Tibial nerve (tissue), 4 donors: ENCODE measurements at regions not wholly inside any gene's neighbourhood (a gene's known extent, or its start where the extent isn't known, plus 50 kb on each side); places are given as distances from the start of the nearest gene placed in this dataset.

ENCODE experiments used
- DNase-seq, 2 donors: peaks; one replicate each; pipeline ENCODE4 v3.0.0-alpha.2; 2019; ENCODE audit warnings: low spot score in 2 of 2
- H3K27ac ChIP-seq, 4 donors: fragments of 200-600 bp; sonication (generic) in 3 of 4; one replicate each; pipeline ENCODE4 v1.5.1; 2017 to 2019; ENCODE audit warnings: mild to moderate bottlenecking in 1 of 4
- H3K27me3 ChIP-seq, 2 donors: fragments of 200-600 bp; sonication (generic) in 1 of 2; one replicate each; pipeline versions ENCODE4 v1.5.1 to v1.6.0; 2017 to 2019
- H3K36me3 ChIP-seq, 3 donors: fragments of 200-600 bp; sonication (generic); one replicate each; pipeline ENCODE4 v1.5.1; 2018 to 2019
- H3K4me1 ChIP-seq, 4 donors: fragments of 200-600 bp; sonication (generic) in 3 of 4; one replicate each; pipeline ENCODE4 v1.5.1; 2017 to 2019
- H3K4me3 ChIP-seq, 4 donors: fragments of 200-600 bp; sonication (generic) in 3 of 4; one replicate each; pipeline ENCODE4 v1.5.1; 2017 to 2019; ENCODE audit warnings: mild to moderate bottlenecking in 1 of 4, moderate library complexity in 1 of 4
- H3K9me3 ChIP-seq, 4 donors: fragments of 200-600 bp; sonication (generic) in 3 of 4; one replicate each; pipeline ENCODE4 v1.5.1; 2017 to 2019
- EP300 ChIP-seq, 2 donors: sonication (generic); formaldehyde crosslinking; IDR thresholded peaks; one replicate each; pipeline ENCODE4 v1.6.1; 2017; ENCODE audit warnings: antibody characterized with exemption in 2 of 2, mild to moderate bottlenecking in 1 of 2
- POLR2A ChIP-seq, 2 donors: fragments of 450-650 bp; IDR thresholded peaks; one replicate each; pipeline ENCODE4 v1.6.1; 2017; ENCODE audit warnings: antibody characterized with exemption in 2 of 2, mild to moderate bottlenecking in 2 of 2, moderate library complexity in 2 of 2
- WGBS, 2 donors: methylation state at CpG; one replicate each; pipeline ENCODE4 v1.1.5; 2018; 5-methylcytosine and 5-hydroxymethylcytosine counted together
- TF ChIP-seq, protein P1 (sequence below), 5 experiments: fragments of 200-600 bp in 3 of 5; fragments of 450-650 bp in 2 of 5; sonication (generic) in 3 of 5; IDR thresholded peaks; one replicate each; pipeline ENCODE4 v1.5.1; 2016 to 2019; ENCODE audit warnings: antibody characterized with exemption in 5 of 5, mild to moderate bottlenecking in 3 of 5, moderate library complexity in 2 of 5

DNA sequence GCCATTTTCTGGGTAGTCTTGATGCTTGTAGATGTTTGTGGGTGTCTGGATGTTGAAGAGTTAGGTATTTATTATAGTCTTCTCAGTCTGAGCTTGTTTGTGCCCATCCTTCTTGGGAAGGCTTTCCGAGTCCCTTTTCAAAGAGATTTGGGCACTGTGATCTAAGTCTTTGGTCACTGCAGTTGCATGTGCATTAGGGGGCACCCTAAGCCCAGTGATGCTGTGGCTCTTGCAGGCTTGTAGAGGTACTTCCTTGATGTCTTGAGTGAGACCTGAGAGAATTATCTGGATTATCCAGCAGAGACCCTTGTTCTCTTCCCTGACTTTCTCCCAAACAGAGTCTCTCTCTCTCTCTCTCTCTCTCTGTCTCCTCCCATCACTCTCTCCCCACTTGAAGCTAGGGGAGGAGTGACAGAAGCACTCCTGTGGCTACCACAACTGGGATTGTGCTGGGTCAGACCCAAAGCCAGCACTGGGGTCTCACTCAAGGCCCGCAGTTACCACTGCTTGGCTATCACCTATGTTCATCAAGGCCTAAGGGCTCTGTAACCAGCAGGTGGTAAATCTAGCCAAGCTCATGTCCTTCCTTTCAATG, 68.5 kb downstream of the TMCO5A start:
- Histone ChIP-seq H3K27me3 (no peaks in the 10 kb centered on the region), H3K4me3 (no peak overlapping the region), H3K4me1 (no peaks in the 10 kb centered on the region), H3K9me3 (peaks cover 0 to 12% (median 0%) of the 10 kb centered on the region in 4 donors), H3K27ac (no peak overlapping the region), H3K36me3 (no peaks in the 10 kb centered on the region)
- 89 to 97% methylated on average over 2 of the region's 2 CpGs for WGBS, 2 donors
- DNase-seq = peak in 1 of 2 donors; percentile 57
- TF ChIP-seq EP300 (IDR thresholded peaks at IDR 0.05) = no peak
- TF ChIP-seq, protein P1, sequence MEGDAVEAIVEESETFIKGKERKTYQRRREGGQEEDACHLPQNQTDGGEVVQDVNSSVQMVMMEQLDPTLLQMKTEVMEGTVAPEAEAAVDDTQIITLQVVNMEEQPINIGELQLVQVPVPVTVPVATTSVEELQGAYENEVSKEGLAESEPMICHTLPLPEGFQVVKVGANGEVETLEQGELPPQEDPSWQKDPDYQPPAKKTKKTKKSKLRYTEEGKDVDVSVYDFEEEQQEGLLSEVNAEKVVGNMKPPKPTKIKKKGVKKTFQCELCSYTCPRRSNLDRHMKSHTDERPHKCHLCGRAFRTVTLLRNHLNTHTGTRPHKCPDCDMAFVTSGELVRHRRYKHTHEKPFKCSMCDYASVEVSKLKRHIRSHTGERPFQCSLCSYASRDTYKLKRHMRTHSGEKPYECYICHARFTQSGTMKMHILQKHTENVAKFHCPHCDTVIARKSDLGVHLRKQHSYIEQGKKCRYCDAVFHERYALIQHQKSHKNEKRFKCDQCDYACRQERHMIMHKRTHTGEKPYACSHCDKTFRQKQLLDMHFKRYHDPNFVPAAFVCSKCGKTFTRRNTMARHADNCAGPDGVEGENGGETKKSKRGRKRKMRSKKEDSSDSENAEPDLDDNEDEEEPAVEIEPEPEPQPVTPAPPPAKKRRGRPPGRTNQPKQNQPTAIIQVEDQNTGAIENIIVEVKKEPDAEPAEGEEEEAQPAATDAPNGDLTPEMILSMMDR (IDR thresholded peaks at IDR 0.05) = peak in 4 of 5 experiments; percentile 22 to 59 (median 40)
- TF ChIP-seq POLR2A (IDR thresholded peaks at IDR 0.05) = no peak

DNA sequence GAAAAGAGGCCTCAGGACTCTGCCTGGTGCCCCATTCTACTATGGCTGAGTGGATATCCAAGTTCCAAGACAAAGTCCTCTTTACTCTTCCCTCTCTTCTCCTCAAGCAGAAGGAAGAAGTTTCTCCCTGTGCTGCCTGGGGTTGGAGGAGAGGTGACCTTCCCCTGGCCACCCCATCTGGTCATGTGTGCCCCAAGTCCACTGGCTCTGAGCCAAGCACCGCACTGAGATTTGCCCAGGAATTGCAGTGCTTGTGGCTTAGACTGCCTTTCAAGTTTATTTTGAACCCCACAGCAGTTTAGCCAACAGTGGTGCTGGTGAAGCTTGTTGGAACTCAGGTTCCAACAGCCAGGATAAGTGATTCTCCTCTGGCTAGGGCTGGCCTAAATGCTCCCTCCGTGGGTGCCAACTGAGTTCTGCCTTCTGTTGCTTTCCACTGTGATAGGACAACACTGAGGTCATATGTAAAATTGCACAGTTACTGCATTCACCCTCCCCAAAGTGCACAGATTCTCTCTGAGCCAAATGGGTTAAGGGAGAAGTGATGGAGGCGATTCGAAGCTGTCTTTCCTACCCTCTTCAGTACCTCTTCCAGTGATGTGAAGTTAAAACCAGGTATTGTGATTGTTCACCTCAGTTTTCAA, 69.9 kb downstream of the TMCO5A start:
- H3K4me1 ChIP-seq = no peaks in the 10 kb centered on the region
- H3K9me3 ChIP-seq = peaks cover 0 to 5% (median 0%) of the 10 kb centered on the region in 4 donors
- no peak for TF ChIP-seq POLR2A (IDR thresholded peaks at IDR 0.05)
- H3K27me3 ChIP-seq = no peaks in the 10 kb centered on the region
- DNase-seq = no peak
- H3K27ac ChIP-seq = no peak overlapping the region
- no peak overlapping the region for H3K4me3 ChIP-seq
- no peaks in the 10 kb centered on the region for H3K36me3 ChIP-seq
- WGBS, 2 donors = 61 to 74% methylated on average over 4 of the region's 4 CpGs

DNA sequence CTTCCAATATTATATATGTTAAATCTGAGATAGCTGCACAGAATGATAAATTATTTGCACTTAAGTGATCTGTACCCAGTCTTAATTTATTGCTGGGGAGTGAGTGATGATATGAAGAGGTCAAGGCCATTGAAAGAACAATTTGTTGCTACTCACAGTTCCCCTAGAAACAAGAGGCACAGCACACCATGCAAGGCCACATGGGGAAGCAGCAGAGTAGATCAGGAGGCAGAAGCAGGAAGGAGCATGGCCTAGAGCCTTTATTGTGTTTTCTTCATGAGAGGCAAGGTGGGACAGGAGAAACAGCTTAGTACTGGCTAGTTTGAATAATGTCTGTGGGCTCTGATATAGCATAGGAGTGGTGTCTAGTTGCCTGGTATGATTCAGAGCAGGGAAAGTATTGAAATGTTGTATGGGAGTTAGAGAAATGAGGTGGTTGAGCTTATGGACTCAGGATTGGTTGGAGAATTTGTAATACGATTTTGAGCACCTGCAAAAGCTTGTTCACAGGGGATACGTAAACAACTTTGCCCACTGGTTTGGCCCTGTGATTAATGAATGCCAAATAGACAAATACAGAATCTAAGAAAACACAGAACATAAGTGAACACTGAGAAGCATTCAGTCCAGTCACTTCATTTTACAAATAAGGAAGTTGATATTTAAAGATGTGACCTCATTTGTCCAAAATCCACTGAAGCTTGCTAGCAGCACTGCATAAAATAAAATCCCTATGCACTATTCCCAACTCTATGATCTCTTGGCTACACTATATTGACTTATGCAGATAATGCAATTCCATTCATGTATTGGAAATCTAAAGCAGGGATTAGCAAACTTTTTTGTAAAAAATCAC, 71.7 kb downstream of the TMCO5A start:
- Histone ChIP-seq H3K4me1 (no peaks in the 10 kb centered on the region), H3K9me3 (peaks cover 0 to 4% (median 0%) of the 10 kb centered on the region in 4 donors), H3K36me3 (no peaks in the 10 kb centered on the region), H3K27me3 (no peaks in the 10 kb centered on the region), H3K4me3 (no peak overlapping the region), H3K27ac (no peak overlapping the region)
- WGBS, 2 donors = 43 to 55% methylated on average over 2 of the region's 2 CpGs
- TF ChIP-seq POLR2A (IDR thresholded peaks at IDR 0.05) (no peak), EP300 (IDR thresholded peaks at IDR 0.05) (no peak)
- TF ChIP-seq, protein P1 (IDR thresholded peaks at IDR 0.05) = no peak
- no peak for DNase-seq

DNA sequence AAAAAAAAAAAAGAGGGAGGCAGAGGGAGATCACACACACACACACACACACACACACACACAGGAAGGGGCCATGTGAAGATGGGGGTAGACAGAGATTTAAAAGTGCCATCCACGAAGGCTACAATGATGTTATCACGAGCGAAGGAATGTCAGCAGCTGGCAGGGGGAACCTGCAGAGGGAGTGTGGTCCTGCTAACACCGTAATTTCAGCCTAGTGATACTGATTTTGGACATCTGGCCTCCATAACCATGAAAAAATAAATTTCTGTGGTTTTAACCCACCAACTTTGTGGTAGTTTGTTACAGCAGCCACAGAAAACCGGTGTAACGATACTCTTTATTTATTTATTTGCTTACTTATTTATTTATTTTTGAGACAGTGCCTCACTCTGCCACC, 76.0 kb downstream of the TMCO5A start:
- no peak overlapping the region for H3K4me3 ChIP-seq
- no peak for DNase-seq
- H3K27me3 ChIP-seq = no peaks in the 10 kb centered on the region
- H3K4me1 ChIP-seq = peaks cover 0 to 3% (median 0%) of the 10 kb centered on the region in 4 donors
- no peaks in the 10 kb centered on the region for H3K36me3 ChIP-seq
- H3K9me3 ChIP-seq = no peaks in the 10 kb centered on the region
- TF ChIP-seq, protein P1 (IDR thresholded peaks at IDR 0.05) = no peak
- no peak for TF ChIP-seq POLR2A (IDR thresholded peaks at IDR 0.05)
- no peak for TF ChIP-seq EP300 (IDR thresholded peaks at IDR 0.05)
- WGBS, 2 donors = 82 to 87% methylated on average over 6 of the region's 6 CpGs
- no peak overlapping the region for H3K27ac ChIP-seq

DNA sequence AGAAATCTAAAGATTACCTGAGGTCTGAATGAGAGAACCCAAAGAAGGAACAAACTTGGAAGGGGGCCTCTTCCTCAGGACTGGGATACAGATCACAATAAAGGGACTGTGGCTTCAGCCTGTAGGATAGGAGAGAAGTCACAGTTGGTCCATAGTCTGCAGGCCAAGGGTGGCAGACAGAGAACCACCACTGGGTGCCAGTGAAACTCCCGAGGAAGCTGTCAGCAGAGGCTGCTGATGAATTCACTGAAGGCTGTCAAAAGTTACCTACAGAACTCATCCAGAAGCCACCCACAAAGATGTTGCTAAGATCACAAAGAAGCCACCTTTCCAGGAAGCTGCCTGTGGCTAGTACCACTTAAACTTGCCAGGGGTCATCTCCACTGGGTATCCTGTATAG, 78.5 kb downstream of the TMCO5A start:
- 44 to 80% methylated on average over 1 of the region's 1 CpG for WGBS, 2 donors
- Histone ChIP-seq H3K4me1 (peaks cover 0 to 3% (median 0%) of the 10 kb centered on the region in 4 donors), H3K27ac (no peak overlapping the region), H3K27me3 (no peaks in the 10 kb centered on the region), H3K36me3 (no peaks in the 10 kb centered on the region), H3K9me3 (no peaks in the 10 kb centered on the region), H3K4me3 (no peak overlapping the region)
- no peak for TF ChIP-seq EP300 (IDR thresholded peaks at IDR 0.05)
- no peak for TF ChIP-seq POLR2A (IDR thresholded peaks at IDR 0.05)
- TF ChIP-seq, protein P1 (IDR thresholded peaks at IDR 0.05) = no peak
- DNase-seq = no peak
